ENCODE measurements at regions not wholly inside any gene's neighbourhood (a gene's known extent, or its start where the extent isn't known, plus 50 kb on each side); places are given as distances from the start of the nearest gene placed in this dataset.

- in situ Hi-C loops (cut with HindIII; ENCODE audit: low pct_unique_long_range_greater_than_20kb, low sequenced_read_pairs): no loop called here
- intact Hi-C loops (cut with micrococcal nuclease; ENCODE audit: unreplicated experiment): no loop called here
- CTCF ChIA-PET: no interaction called here
Observed at GRCh38 chr18:10315522-10315921, 138.9 kb upstream of the APCDD1 start.

DNA sequence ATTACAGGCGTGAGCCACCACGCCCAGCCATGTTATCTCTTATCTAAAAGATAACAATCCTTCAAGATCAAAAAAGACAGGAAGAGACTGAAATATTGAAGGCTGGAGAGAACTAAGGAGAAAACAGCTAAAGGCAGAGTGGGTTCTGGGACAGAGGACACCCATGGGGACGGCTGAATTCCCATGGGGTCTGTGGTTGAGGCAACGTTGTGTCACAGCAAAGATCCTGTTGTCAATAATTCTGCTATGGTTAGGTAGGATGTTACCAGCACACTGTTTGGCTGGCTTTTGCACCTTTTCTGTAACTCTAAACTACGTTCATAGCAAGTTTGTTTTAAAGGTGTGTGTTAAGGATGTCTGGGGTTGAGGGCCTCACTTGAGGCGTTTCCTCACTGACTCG is 137.7 kb upstream of the APCDD1 start:
- POLR2A ChIA-PET: no interaction called here
- DNase-seq (ENCODE audit: low read depth, low spot score) (no peak), ATAC-seq (no peak)
- CTCF ChIA-PET: no interaction called here
- no peaks in the 10 kb centered on the region; the same call in 1 of the 2 replicates for H3K27me3 ChIP-seq (ENCODE audit: control insufficient read depth, insufficient read depth, low read length)
- no peak overlapping the region for H3K27ac ChIP-seq (ENCODE audit: low read length)
- BruUV-seq (replicated peaks): no TSS peak
- TF ChIP-seq POLR2AphosphoS5 (IDR thresholded peaks at IDR 0.05; ENCODE audit: low read depth, low read length) (no peak), SIN3A (IDR thresholded peaks at IDR 0.05; ENCODE audit: borderline replicate concordance, insufficient read depth, low read depth, low read length) (no peak), TCF7L2 (IDR thresholded peaks at IDR 0.05; ENCODE audit: low read depth, low read length) (no peak)
- TF ChIP-seq, protein P1, sequence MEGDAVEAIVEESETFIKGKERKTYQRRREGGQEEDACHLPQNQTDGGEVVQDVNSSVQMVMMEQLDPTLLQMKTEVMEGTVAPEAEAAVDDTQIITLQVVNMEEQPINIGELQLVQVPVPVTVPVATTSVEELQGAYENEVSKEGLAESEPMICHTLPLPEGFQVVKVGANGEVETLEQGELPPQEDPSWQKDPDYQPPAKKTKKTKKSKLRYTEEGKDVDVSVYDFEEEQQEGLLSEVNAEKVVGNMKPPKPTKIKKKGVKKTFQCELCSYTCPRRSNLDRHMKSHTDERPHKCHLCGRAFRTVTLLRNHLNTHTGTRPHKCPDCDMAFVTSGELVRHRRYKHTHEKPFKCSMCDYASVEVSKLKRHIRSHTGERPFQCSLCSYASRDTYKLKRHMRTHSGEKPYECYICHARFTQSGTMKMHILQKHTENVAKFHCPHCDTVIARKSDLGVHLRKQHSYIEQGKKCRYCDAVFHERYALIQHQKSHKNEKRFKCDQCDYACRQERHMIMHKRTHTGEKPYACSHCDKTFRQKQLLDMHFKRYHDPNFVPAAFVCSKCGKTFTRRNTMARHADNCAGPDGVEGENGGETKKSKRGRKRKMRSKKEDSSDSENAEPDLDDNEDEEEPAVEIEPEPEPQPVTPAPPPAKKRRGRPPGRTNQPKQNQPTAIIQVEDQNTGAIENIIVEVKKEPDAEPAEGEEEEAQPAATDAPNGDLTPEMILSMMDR (IDR thresholded peaks at IDR 0.05): no peak
- TF ChIP-seq, protein P2, sequence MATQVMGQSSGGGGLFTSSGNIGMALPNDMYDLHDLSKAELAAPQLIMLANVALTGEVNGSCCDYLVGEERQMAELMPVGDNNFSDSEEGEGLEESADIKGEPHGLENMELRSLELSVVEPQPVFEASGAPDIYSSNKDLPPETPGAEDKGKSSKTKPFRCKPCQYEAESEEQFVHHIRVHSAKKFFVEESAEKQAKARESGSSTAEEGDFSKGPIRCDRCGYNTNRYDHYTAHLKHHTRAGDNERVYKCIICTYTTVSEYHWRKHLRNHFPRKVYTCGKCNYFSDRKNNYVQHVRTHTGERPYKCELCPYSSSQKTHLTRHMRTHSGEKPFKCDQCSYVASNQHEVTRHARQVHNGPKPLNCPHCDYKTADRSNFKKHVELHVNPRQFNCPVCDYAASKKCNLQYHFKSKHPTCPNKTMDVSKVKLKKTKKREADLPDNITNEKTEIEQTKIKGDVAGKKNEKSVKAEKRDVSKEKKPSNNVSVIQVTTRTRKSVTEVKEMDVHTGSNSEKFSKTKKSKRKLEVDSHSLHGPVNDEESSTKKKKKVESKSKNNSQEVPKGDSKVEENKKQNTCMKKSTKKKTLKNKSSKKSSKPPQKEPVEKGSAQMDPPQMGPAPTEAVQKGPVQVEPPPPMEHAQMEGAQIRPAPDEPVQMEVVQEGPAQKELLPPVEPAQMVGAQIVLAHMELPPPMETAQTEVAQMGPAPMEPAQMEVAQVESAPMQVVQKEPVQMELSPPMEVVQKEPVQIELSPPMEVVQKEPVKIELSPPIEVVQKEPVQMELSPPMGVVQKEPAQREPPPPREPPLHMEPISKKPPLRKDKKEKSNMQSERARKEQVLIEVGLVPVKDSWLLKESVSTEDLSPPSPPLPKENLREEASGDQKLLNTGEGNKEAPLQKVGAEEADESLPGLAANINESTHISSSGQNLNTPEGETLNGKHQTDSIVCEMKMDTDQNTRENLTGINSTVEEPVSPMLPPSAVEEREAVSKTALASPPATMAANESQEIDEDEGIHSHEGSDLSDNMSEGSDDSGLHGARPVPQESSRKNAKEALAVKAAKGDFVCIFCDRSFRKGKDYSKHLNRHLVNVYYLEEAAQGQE (IDR thresholded peaks at IDR 0.05; ENCODE audit: insufficient read depth in 1 of 2, low read depth in 2 of 2, low read length in 1 of 2): no peak
- no peak overlapping the region for H3K4me3 ChIP-seq (ENCODE audit: low read depth in 2 of 2, low read length in 2 of 2)
- no peaks in the 10 kb centered on the region for H3K4me1 ChIP-seq (ENCODE audit: control insufficient read depth, insufficient read depth, low read length)
- no peaks in the 10 kb centered on the region for H3K36me3 ChIP-seq (ENCODE audit: control insufficient read depth, insufficient read depth, low read length)
- in situ Hi-C loops (cut with HindIII; ENCODE audit: low pct_unique_long_range_greater_than_20kb, low sequenced_read_pairs) (no loop called here), intact Hi-C loops (cut with micrococcal nuclease; ENCODE audit: unreplicated experiment) (no loop called here)
- H3K9me3 ChIP-seq (ENCODE audit: control insufficient read depth, insufficient read depth, low read depth, low read length): no peaks in the 10 kb centered on the region

More at GRCh38 chr18:10315522-10315921, 138.9 kb upstream of the APCDD1 start:
- TF ChIP-seq SIN3A (IDR thresholded peaks at IDR 0.05; ENCODE audit: borderline replicate concordance, insufficient read depth, low read depth, low read length) (no peak), POLR2AphosphoS5 (IDR thresholded peaks at IDR 0.05; ENCODE audit: low read depth, low read length) (no peak), TCF7L2 (IDR thresholded peaks at IDR 0.05; ENCODE audit: low read depth, low read length) (no peak)
- TF ChIP-seq, protein P2 (IDR thresholded peaks at IDR 0.05; ENCODE audit: insufficient read depth in 1 of 2, low read depth in 2 of 2, low read length in 1 of 2): no peak
- TF ChIP-seq, protein P1 (IDR thresholded peaks at IDR 0.05): no peak
- POLR2A ChIA-PET: no interaction called here
- H3K36me3 ChIP-seq (ENCODE audit: control insufficient read depth, insufficient read depth, low read length): no peaks in the 10 kb centered on the region
- BruUV-seq (replicated peaks): no TSS peak
- H3K9me3 ChIP-seq (ENCODE audit: control insufficient read depth, insufficient read depth, low read depth, low read length): no peaks in the 10 kb centered on the region
- DNase-seq (ENCODE audit: low read depth, low spot score) (no peak), ATAC-seq (no peak)
- no peak overlapping the region for H3K27ac ChIP-seq (ENCODE audit: low read length)
- no peaks in the 10 kb centered on the region; the same call in 1 of the 2 replicates for H3K27me3 ChIP-seq (ENCODE audit: control insufficient read depth, insufficient read depth, low read length)
- no peaks in the 10 kb centered on the region for H3K4me1 ChIP-seq (ENCODE audit: control insufficient read depth, insufficient read depth, low read length)
- no peak overlapping the region for H3K4me3 ChIP-seq (ENCODE audit: low read depth in 2 of 2, low read length in 2 of 2)

All from Panc1 (cell line).